ENCODE measurements at regions not wholly inside any gene's neighbourhood (a gene's known extent, or its start where the extent isn't known, plus 50 kb on each side); places are given as distances from the start of the nearest gene placed in this dataset.
"Not testable (repeated sequence)": the region's sequence is repeated elsewhere in the genome, so short reads cannot be mapped to it uniquely, and the experiment has no call there.

DNA sequence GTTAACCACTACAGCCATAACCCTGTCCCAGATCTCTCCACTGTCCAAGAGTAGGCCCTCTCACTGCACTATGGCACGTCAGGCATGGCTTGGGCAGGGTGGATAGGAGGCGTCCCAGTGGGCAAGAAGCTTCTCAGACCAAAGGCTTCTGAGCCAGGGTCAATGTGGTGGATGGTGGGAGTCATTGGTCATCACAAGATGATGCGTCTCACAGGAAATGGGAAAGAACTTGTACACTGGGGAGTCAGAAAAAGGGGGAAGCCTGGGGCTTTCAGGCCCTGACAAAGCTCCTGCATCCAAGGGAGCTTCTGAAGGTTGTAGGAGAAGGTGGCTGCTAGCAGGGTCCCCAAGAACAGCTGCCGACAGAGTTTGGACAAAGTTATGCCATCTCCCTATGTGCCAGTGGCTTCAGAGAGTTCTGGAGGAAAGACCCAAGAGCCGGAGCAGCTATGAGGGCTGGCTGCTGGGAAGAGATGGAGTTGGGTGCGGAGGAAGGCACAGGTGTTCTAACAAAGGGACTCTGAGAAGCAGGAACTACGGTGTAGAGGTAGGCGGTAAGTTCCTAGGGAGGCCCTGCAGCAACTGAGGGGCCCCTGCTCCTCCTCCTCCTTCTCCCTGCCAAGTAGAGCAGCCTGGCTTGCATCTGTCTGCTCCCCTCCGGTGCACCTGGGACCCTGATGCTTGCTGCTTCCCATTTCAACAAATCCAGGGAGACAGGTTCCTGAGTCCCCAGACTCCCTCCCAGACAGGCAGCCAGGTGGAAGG, 81.1 kb downstream of the ARL6IP4 start:
- no peak for DNase-seq

DNA sequence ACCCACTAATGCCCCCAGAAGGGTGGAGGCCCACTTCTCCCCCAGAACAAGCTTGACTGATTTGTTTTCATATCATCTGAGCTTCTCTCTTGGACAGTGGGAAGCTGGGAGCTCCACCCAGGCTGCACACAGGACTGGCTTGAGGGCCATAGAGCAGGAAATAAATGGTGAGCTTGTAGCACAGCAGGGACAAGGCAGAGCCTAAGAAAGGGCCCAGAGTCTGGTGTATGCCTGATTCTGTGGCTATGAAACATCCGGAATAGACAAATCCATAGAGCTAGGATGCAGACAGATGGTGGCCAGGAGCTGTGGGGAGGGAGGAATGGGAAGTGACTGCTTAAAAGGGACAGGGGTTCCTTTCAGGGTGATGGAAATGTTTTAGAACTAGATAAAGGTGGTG, 79.0 kb downstream of the ARL6IP4 start:
- DNase-seq, result no peak

DNA sequence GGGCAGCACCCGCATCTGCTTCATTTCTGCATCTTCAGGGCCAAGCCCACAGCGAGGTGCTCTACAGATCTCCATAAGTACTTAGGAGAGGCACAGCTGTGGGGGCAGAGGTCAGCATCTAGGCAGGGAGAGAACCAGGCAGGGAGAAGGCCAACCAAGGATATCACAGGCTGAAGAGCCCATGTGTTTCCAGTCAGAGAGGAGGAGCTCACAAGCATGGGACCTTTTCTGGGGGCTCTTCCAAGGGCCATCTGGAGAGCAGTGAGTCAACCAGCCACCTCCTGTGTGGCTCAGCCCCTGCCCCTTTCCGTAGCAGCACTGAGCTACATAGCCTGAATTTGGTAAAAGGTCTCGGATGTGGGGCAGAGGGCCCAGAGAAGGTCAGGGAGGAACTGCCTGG, 78.5 kb downstream of the ARL6IP4 start:
- DNase-seq, result no peak

DNA sequence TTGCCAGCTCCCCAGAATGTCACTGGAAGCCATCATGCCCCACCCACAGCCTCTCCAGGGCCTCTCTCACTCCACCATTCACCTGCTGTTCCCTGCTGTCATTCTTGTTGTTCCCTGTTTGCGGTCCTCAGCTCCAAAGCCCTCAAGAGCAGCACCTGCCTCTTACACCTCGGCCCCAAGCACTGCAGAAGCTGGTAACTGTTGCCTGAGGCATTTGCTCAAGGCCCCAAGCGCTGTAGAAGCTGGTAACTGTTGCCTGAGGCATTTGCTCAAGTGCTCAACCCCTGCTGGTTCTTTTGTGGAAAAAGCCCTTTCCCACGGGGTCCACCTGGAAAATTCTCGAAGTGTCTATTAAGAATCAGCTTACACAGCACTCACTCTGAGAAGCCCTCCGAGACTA, 78.0 kb downstream of the ARL6IP4 start:
- no peak for DNase-seq

DNA sequence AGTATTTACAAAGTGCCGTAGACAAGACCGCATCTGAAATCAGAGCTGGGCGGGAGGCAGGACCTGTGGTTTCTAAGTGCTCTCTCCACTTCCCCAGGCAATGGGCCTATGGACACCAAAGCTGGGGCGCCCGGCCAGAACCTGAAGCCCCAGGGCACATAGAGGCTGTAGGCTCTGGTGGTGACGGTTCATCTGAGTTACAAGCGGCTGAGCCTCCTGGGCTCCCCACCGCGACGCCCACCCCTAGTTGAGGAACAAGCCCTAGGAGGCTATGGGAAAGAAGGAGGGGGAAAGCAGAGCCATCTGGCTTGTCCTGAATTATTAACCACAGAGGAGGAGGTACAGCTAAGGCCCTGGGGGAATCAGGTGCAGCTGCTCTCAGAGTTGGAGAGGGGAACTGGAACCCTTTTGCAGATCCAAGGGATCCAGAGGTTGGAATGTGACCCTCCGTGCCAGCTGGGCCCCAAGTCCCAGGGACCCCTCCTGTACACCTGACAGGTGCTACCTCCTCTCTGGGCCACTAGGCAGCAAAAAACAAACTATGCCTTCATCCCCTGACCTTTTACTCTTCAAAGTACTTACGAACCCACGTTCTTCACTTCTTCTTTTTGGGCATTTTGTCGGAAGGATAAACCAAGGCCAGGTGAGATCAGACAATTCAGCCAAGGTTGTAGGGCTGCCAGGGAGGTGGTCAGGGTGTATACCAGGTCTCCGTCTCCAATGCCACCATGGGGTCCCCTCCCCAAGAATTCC, 77.2 kb downstream of the ARL6IP4 start:
- no peak for DNase-seq

DNA sequence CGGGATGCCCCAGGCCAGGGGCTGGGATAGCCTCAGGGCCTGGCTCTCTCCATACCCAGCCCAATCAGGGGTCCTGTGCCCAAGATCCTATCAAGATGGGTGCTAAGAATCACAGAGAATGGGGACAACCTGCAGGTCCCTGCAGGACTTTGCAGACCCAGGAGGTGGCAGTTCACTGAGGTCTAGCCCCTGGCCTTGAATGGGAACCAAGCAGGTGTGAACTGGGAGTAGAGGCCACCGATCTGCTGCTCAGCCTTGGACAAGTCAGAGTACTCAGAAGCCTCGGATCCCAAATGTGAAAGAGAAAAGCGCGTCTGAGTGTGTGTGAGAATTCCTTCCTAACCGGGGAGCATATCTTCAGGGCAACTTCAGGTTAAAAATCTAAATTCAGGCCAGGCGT, 76.2 kb downstream of the ARL6IP4 start:
- DNase-seq, result no peak

DNA sequence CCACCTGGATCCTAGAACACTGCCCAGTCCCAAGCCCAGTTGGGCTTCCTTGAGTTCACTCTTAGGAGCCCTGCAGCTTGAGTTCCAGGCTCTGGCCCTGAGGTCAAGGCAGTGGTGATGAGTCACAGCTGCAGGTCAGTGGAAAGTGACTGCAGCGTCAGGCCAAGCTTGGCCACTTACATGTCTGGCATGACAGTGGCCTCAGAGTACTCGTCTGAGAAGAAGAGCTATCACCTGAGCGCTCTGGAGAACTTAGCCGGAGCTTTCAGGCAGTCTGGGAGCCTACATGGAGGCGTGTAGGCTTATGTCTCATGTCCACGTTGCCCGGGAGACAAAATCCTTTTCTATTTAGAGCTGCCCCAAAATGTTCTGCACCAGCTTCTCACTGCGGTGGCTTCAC, 75.6 kb downstream of the ARL6IP4 start:
- DNase-seq, result no peak

DNA sequence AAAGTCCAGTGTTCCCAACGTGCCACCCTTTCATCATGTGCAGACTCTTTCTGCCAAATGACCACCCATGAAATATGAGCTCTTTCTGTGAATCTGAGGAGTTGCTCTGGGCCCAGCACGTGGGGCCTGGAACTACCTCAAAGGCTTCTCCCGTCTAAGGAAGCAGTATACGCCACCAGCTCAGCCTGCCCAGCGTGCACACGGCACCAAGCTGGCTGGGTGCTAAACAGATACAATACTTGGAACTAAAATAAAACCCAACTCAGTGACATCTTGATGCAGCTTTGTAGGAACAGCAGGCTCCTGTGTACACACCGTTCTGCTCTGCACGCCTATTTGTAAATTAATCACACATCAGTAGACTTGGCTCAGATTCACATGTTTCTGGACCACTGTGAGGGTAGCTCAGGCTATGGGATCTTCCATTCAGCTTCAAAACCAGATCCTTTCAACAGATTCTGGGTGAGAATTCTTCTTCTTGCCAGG, 74.8 kb downstream of the ARL6IP4 start:
- no peak for DNase-seq

DNA sequence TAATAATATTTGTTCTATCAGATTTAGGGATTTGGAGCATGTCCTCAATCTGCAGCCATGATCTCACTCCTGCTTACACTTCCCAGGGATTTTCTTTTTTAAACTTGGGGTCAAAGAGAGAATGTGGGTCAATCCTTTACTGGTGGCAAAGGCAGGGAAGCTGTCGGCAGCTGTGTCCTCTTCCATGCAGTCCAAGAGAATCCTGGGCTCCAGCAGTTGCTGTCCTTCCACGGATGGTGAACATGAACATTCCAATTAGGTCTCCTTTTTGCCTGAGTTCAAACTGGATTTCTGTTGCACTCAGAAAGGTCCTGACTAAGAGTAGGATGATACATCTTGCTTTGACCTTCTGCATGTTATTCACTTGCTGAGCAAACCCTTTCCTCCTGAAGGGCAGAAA, 73.9 kb downstream of the ARL6IP4 start:
- DNase-seq, result no peak

DNA sequence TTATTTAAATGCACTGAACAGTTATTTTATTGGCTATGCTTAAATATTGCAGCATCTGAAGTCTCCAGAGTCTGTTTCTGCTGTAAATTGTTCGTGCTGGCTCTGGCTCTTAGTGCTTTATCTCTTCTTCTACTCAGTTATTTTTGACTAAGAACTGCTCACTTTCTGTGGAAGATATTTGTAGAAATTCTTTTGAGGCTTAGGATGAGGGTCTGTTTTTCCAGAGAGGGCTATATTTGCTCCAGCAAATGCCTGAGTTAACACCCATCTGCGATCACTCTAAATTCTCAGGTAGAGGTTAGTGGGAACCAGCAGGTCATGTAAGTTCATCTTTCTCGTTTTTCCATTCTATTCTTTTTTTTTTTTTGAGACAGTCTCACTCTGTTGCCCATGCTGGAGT, 71.1 kb downstream of the ARL6IP4 start:
- no peak for DNase-seq

DNA sequence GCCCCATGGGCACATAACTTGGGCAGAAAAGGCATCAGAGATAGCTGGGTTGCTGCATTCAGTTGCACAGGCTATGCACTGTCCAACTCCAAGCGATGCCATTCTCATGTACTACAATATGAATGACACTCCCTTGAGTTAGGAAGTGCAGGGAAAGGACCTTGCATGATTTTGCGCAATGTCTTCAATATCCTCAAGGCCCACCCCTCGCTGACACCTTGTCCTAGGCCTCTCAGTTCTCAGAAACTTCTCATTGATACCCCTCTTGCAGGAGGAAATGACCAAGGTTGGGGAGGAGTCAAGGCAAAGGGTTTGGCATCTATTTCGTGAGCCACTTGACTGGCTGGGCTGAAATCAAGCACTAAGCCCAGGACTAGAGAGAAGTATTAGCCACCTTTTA, 70.4 kb downstream of the ARL6IP4 start:
- no peak for DNase-seq

DNA sequence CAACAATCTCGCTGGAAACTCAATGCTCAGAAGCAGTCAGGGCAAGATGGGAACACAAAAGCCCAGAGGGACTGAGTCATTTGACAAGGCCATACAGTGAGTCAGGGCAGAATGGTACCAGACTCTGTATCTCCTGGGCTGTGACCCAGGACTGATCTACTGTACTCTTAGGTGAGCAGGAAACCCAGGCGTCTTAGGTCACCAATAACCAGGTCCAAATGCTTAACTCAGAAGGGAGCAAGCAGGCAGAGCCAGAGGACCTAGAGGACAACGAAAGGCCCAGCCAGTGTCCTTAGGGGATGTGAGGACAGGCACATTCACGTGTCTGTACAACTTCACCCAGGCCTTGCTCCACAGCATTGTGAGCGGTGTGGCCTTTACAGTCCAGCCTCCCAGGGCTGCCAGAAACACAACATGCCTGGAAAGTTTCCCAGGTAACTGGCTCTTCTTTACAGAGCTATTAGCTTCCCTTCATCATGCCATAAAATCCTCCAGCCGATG, 69.9 kb downstream of the ARL6IP4 start:
- no peak for DNase-seq

DNA sequence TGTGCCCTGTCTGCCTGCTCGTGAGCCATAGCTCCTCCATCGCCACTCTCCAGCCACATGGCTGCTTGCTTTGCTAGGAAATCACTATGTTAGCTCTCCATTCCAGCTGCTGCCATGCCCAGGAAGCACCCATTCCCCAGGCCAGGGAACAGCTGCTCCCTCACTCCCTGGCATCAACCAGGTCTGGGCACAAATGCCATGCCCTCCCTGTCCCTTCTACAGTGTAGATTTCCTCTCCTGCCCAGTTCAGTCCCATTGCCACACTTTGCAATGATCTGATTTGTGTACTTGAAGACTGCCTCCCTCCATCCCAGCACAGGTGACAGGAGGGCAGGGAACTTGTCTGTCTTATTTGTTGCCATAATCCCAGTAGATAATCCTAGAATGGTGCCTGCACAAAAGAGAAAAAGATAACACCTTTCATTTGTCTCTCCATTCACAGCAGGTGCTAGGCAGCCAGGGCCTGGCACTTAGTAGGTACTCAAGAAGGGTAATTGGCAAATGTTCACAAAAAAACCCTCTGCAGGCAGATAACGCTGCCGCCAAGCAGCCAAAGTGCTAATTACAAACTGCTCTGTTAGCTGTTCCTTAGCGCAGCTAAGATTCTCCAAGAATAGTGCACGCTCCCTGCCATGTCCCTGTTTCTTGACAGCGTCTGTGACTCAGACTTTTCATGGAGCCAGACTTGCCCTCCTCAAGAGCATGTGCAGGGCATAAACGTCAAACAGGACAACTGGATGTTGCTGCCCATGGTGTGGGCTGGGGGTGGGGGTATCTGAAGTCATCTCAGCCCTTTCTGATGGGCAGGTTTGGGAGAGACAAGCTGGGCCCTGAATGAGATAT, 69.1 kb downstream of the ARL6IP4 start:
- DNase-seq, result no peak

DNA sequence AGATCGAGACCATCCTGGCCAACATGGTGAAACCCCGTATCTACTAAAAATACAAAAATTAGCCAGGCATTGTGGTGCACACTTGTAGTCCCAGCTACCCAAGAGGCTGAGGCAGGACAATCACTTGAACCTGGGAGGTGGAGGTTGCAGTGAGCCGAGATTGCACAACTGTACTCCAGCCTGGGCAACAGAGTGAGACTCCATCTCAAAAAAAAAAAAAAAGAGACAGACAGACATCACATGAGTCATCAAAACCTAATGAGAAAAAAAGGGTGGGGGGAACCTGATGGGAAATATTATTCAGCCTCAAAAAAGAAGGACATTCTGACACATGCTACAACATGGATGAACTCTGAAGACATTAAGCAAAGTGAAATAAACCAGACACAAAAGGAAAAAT, 67.4 kb downstream of the ARL6IP4 start:
- not testable (repeated sequence) for DNase-seq

DNA sequence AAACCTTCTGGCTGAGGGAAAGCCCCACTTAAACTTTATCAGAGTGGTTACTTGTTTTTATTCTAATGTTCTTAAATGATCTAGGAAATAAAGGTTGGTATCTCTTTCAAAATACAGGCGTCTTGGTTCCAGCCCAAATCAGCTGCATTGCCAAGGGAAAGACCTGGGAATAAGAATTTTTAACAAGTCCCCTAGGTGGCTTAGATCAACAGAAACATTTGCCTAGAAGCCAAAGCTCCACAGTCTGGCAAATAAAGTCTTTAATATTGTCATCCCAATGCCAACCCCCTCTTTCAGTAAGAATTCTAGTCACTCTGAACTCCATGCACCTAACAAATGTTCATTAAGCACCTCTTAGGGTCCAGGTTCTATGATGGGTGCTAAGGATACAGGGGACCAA, 66.8 kb downstream of the ARL6IP4 start:
- no peak for DNase-seq

DNA sequence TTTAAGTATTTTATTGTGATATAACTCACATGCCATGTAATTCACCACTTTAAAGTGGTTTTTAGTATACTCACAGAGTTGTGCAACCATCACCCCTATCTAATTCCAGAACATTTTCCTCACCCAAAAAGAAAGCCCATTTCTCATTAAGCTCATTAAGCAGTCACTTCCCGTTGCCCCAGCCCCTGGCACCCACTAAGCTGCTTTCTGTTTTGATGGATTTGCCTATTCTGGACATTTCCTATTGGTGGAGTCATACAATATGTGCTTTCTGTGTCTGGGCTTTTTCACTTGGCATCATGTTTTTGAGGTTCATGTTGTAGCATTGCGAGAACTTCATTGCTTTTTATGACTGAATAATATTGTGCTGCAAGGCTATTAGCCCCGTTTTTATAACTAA, 66.0 kb downstream of the ARL6IP4 start:
- no peak for DNase-seq

DNA sequence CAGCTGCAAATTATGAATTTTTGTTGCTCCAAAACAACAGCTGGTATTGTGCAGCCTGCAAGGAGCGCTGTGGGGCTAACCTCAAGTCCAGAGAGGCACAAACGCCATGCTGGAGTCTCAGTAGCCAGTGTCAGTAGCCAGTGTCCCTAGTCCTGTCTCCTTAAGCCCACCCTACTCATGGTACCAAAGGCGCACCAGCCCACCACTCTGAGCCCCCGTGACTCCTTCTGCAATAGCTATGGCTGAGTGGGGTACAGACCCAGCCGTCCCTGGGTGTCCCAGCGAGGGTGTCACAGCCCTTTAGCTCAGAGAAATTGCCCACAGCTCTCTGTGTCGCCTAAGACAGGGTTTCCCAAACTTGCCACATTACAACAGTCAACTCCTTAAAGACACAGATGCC, 65.2 kb downstream of the ARL6IP4 start:
- DNase-seq, result no peak

DNA sequence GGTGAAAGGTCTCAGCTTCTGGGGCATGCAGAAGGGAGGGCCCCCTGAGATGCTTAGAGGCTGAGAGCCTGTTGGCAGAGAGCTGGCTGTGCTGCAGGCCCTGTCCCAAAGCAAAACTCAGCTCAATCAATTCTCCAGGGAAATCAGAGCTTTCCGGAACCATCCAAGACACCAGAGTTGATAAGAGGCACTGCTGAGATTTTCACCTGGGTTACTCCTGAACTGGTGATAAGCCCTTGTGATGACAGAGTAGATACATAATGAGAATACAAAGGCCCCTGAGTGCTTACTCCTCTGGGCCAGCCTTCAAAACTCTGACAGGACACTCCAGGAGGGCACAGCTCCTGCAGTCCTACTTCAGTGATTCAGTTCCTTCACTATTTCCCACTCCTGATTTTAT, 63.9 kb downstream of the ARL6IP4 start:
- DNase-seq, result no peak

DNA sequence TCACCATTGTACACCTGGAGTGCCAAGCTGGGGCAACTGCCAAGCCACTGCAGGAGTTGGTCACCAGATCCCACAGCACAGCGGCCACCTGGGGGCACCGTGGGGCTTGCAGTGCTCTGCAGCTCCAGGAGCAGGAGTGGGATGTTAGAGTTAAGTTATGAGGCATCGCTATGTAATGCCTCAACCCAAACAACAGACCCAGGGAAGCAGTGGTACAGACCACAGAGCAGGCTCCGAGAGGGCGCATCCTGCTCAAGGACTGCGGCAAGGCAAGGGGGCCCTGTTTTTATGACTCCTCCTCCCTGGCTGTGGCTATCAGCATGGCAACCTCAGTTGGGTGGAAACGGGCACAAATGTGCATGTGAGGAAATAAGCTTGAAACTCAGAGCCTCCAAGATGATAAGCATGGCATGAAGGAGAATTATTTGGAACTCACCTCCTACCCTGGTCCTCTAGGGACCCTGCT, 63.1 kb downstream of the ARL6IP4 start:
- peak; percentile 55 for DNase-seq

DNA sequence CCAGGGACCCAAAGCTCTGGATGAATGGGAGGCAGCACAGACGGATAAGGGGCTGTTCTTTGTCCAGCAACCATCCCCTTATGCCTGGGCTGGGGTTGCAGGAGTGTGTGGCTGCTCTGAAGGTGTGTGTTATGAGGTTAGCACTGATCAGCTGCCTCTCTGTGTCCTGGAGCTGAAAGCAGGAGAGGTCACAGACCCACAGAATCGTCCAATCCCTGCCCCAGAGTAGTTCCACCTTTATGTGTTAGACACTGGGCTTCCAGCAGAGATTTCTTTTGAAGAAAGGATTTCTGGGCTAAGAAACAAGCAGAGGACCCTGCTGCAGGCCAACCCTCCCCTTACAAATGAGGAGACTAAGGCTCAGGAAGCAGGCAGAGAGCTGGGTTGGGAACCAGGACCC, 62.4 kb downstream of the ARL6IP4 start:
- DNase-seq, result no peak

DNA sequence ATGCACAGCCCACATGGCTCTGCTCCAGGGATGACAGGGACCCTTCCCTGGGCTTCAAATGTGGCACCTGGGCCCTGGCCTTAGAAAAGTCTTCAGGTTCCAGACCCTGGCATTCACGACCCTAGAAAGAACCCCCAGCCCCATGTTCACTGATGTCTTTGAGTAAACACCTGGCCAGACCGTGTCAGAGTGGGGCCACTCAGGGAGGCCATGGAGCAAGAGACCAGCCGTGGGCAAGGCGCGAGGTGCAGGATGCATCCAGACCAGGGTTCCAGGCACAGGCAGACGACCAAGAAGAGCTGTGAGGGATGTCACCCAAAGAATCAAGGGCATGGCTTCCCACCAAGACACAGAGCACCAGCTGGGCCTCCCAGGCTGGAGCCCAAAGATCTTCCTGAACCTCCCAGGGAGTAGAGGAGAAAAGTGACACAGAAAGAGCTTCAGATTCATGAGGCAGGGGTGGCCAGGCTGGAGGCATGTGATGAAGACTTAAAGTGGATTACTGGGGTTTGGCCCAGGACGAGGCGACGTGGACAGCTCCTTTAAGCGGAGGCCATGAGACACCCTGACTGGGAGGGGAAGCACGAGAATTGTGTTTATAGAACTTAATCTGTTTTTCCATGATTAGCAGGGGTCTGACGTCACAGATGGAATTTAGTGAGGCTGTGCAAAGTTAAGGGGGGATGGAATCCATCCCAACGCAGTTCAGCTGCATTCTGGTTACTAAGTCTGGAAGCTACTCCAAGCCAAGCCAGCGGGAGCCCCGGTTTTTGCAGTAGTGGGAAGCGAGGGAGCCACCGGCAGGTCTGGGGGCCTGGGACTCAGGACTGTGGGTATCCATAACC, 61.6 kb downstream of the ARL6IP4 start:
- DNase-seq, result peak; percentile 26

All from left kidney (tissue), 1 donor.